Glutamatergic neuron (in vitro differentiated cells): ENCODE measurements at regions not wholly inside any gene's neighbourhood (a gene's known extent, or its start where the extent isn't known, plus 50 kb on each side); places are given as distances from the start of the nearest gene placed in this dataset.
"Not testable (repeated sequence)": the region's sequence is repeated elsewhere in the genome, so short reads cannot be mapped to it uniquely, and the experiment has no call there.

ENCODE experiments used
- DNase-seq: peaks from one replicate; pipeline ENCODE4 v3.0.0; 2022
- H3K27ac Mint-ChIP-seq: one replicate; pipeline ENCODE4 v1.8.0; 2020; ENCODE audit warnings: mild to moderate bottlenecking, mixed read lengths, inconsistent platforms; ENCODE audit not compliant: unreplicated experiment
- H3K27me3 Mint-ChIP-seq: one replicate; pipeline ENCODE4 v1.8.0; 2020; ENCODE audit warnings: mild to moderate bottlenecking, moderate library complexity, mixed read lengths, inconsistent platforms; ENCODE audit not compliant: unreplicated experiment
- H3K36me3 Mint-ChIP-seq: one replicate; pipeline ENCODE4 v1.8.0; 2020; ENCODE audit warnings: mild to moderate bottlenecking, mixed read lengths, inconsistent platforms; ENCODE audit not compliant: unreplicated experiment
- H3K4me1 Mint-ChIP-seq: one replicate; pipeline ENCODE4 v1.8.0; 2020; ENCODE audit warnings: mild to moderate bottlenecking, low read depth, mixed read lengths, inconsistent platforms; ENCODE audit not compliant: unreplicated experiment
- H3K4me3 Mint-ChIP-seq: one replicate; pipeline ENCODE4 v1.8.0; 2020; ENCODE audit warnings: mild to moderate bottlenecking, mixed read lengths, inconsistent platforms; ENCODE audit not compliant: unreplicated experiment
- H3K9me3 Mint-ChIP-seq: one replicate; pipeline ENCODE4 v1.8.0; 2020; ENCODE audit warnings: mild to moderate bottlenecking, moderate library complexity, mixed read lengths, inconsistent platforms; ENCODE audit not compliant: unreplicated experiment
- CTCF ChIP-seq: fragments of 200-600 bp; sonication (generic); IDR thresholded peaks from one replicate; pipeline ENCODE4 v1.5.0; 2021; ENCODE audit not compliant: partially characterized antibody, unreplicated experiment

- Mint-ChIP-seq H3K4me1 (no peaks in the 10 kb centered on the region), H3K27ac (no peak overlapping the region), H3K9me3 (no peaks in the 10 kb centered on the region), H3K4me3 (no peak overlapping the region), H3K36me3 (peaks cover 4% of the 10 kb centered on the region), H3K27me3 (no peaks in the 10 kb centered on the region)
- no peak for DNase-seq
- no peak for TF ChIP-seq CTCF
Measured at GRCh38 chr7:98763441-98763840, 106.4 kb downstream of the TMEM130 start.

DNA sequence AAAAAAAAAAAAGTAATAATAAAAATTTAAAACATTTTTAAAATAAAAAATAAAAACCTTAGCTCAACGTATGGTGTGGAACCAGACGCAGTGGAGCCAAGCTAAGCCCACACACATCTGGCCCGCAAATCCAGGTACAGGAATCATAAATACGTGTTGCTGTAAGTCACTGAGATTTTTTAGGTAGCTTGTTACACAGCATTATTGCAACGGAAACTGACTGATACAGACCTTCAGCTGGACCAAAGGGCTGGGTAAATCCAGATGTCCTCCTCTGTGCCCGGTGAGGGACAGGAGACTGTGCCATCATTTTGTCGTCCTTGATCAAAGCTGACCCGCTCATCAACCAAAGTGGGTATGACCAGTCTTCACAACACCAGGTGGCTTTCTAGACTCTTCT lies 104.9 kb downstream of the TMEM130 start:
- H3K9me3 Mint-ChIP-seq = no peaks in the 10 kb centered on the region
- no peak overlapping the region for H3K27ac Mint-ChIP-seq
- TF ChIP-seq CTCF = no peak
- peaks cover 4% of the 10 kb centered on the region for H3K36me3 Mint-ChIP-seq
- H3K4me1 Mint-ChIP-seq = peaks cover 5% of the 10 kb centered on the region
- no peaks in the 10 kb centered on the region for H3K27me3 Mint-ChIP-seq
- no peak overlapping the region for H3K4me3 Mint-ChIP-seq
- no peak for DNase-seq

DNA sequence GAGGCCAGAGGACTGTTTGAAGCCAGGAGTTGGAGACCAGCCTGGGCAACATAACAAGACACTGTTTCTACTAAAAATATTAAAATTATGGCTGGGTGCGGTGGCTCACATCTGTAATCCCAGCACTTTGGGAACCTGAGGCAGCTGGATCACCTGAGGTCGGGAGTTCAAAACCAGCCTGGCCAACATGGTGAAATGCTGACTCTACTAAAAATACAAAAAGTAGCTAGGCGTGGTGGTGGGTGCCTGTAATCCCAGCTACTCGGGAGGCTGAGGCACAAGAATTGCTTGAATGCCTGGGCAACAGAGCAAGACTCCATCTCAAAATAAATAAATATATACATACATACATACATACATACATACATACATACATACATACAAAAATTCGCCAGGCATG lies 99.7 kb downstream of the TMEM130 start:
- Mint-ChIP-seq H3K27ac (peak overlapping the region; percentile 78), H3K27me3 (peaks cover 22% of the 10 kb centered on the region), H3K9me3 (peaks cover 13% of the 10 kb centered on the region), H3K4me1 (peaks cover 33% of the 10 kb centered on the region)
- DNase-seq, H3K4me3 Mint-ChIP-seq, H3K36me3 Mint-ChIP-seq: not testable (repeated sequence)

DNA sequence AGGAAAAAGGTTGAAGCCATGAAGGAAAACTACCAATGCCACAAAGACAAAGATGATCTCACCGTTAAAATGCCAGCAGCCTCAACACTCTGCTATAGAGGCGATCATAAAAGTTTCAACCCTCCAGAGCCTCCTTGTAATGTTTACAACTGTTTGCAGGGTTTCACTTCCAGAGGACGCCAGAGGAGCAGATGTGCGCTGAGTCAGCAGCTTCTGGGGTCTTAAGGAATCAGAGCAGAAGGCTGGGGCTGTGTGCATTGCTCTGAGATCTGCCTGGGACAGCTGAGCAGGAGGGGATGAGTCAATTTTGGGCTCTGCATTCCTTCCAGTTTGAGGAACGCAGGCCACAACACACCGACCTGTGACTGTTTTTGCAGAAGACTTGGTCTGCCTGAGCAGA lies 98.3 kb downstream of the TMEM130 start:
- Mint-ChIP-seq H3K4me3 (peak overlapping the region; percentile 76), H3K27ac (peak overlapping the region; percentile 99), H3K36me3 (no peaks in the 10 kb centered on the region), H3K4me1 (peaks cover 40% of the 10 kb centered on the region), H3K9me3 (peaks cover 16% of the 10 kb centered on the region), H3K27me3 (peaks cover 24% of the 10 kb centered on the region)
- DNase-seq = peak; percentile 66
- TF ChIP-seq CTCF = no peak

- peaks cover 43% of the 10 kb centered on the region for H3K4me1 Mint-ChIP-seq
- no peak for TF ChIP-seq CTCF
- peaks cover 16% of the 10 kb centered on the region for H3K9me3 Mint-ChIP-seq
- peaks cover 24% of the 10 kb centered on the region for H3K27me3 Mint-ChIP-seq
- no peak for DNase-seq
- H3K36me3 Mint-ChIP-seq = no peaks in the 10 kb centered on the region
- H3K27ac Mint-ChIP-seq = peak overlapping the region; percentile 99
- peak overlapping the region; percentile 76 for H3K4me3 Mint-ChIP-seq
Measured at GRCh38 chr7:98771941-98772603, 97.7 kb downstream of the TMEM130 start.

DNA sequence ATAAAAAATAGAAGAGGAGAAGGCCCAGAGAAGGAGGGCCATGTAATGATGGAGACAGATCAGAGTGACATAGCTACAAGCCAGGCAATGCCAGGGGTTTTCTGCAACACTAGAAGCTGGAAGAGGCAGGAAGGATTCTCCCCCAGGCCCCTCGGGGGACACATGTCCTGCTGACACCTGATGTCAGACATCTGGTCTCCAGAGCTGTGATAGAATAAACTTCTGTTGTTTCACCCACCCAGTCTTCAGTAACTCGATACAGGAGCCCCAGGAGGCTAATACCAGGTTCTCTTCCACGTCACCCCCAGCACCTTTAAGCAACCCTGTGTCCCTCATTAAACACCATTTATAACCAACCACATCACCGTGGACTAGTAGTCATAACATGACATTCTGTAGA lies 94.9 kb downstream of the TMEM130 start:
- Mint-ChIP-seq H3K4me3 (peak overlapping the region; percentile 66), H3K27me3 (peaks cover 27% of the 10 kb centered on the region), H3K27ac (peak overlapping the region; percentile 93), H3K9me3 (peaks cover 18% of the 10 kb centered on the region), H3K4me1 (peaks cover 40% of the 10 kb centered on the region), H3K36me3 (no peaks in the 10 kb centered on the region)
- no peak for TF ChIP-seq CTCF
- DNase-seq = peak; percentile 67
